Neural progenitor cell (in vitro differentiated cells): ENCODE measurements at regions not wholly inside any gene's neighbourhood (a gene's known extent, or its start where the extent isn't known, plus 50 kb on each side); places are given as distances from the start of the nearest gene placed in this dataset.

ENCODE experiments used
- DNase-seq: peaks from one replicate; pipeline ENCODE4 v3.0.0-alpha.2; 2016; ENCODE audit warnings: low spot score
- H2AFZ ChIP-seq: fragments of 200-600 bp; sonication (generic); replicated peaks from 2 replicates; pipeline ENCODE4 v1.6.1; 2016; ENCODE audit warnings: antibody characterized with exemption
- H3F3A ChIP-seq: fragments of 200-600 bp; sonication (generic); 2 replicates; pipeline ENCODE4 v1.6.1; 2016; ENCODE audit warnings: antibody characterized with exemption, low read depth
- H3K27ac ChIP-seq: fragments of 200-600 bp; sonication (generic); 2 replicates; pipeline ENCODE4 v1.5.1; 2016; ENCODE audit warnings: mild to moderate bottlenecking
- H3K27me3 ChIP-seq: fragments of 200-600 bp; sonication (generic); 2 replicates; pipeline ENCODE4 v1.6.1; 2016; ENCODE audit warnings: mild to moderate bottlenecking, moderate library complexity
- H3K36me3 ChIP-seq: fragments of 200-600 bp; sonication (generic); 2 replicates; pipeline ENCODE4 v1.5.1; 2016
- H3K4me1 ChIP-seq: fragments of 200-600 bp; sonication (generic); 2 replicates; pipeline ENCODE4 v1.6.1; 2016; ENCODE audit warnings: mixed run types
- H3K4me2 ChIP-seq: fragments of 200-600 bp; sonication (generic); 2 replicates; pipeline ENCODE4 v1.6.1; 2016
- H3K4me3 ChIP-seq: fragments of 200-600 bp; sonication (generic); 2 replicates; pipeline ENCODE4 v1.5.1; 2016
- H3K79me2 ChIP-seq: fragments of 200-600 bp; sonication (generic); 2 replicates; pipeline ENCODE4 v1.6.1; 2016; ENCODE audit warnings: low read depth
- H3K9ac ChIP-seq: fragments of 200-600 bp; sonication (generic); 2 replicates; pipeline ENCODE4 v1.6.1; 2016
- H3K9me3 ChIP-seq: fragments of 200-600 bp; sonication (generic); 2 replicates; pipeline ENCODE4 v1.5.1; 2016; ENCODE audit warnings: low read depth
- H4K20me1 ChIP-seq: fragments of 200-600 bp; sonication (generic); 2 replicates; pipeline ENCODE4 v1.6.1; 2016; ENCODE audit warnings: low read depth
- H3K27ac Mint-ChIP-seq: 3 replicates; pipeline ENCODE4 v1.8.0; 2021; ENCODE audit warnings: mixed read lengths
- H3K27me3 Mint-ChIP-seq: 2 replicates; pipeline ENCODE4 v1.8.0; 2022; ENCODE audit warnings: low read depth, mild to moderate bottlenecking, inconsistent platforms, moderate library complexity, mixed read lengths; ENCODE audit not compliant: insufficient read depth
- H3K36me3 Mint-ChIP-seq: 3 replicates; pipeline ENCODE4 v1.8.0; 2021; ENCODE audit warnings: mixed read lengths
- H3K4me1 Mint-ChIP-seq: 3 replicates; pipeline ENCODE4 v1.8.0; 2021; ENCODE audit warnings: mixed read lengths
- H3K4me3 Mint-ChIP-seq: 3 replicates; pipeline ENCODE4 v1.8.0; 2021; ENCODE audit warnings: mild to moderate bottlenecking, moderate library complexity, mixed read lengths
- H3K9me3 Mint-ChIP-seq: 3 replicates; pipeline ENCODE4 v1.8.0; 2020; ENCODE audit warnings: mixed read lengths
- CTCF ChIP-seq: fragments of 200-600 bp; sonication (generic); IDR thresholded peaks from 2 replicates; pipeline ENCODE4 v1.5.1; 2017; ENCODE audit warnings: antibody characterized with exemption, mild to moderate bottlenecking
- EZH2 ChIP-seq: fragments of 200-600 bp; sonication (generic); IDR thresholded peaks from 2 replicates; pipeline ENCODE4 v1.6.1; 2017; ENCODE audit warnings: antibody characterized with exemption, mild to moderate bottlenecking, moderate library complexity
- EZH2phosphoT487 ChIP-seq: fragments of 200-600 bp; sonication (generic); IDR thresholded peaks from 2 replicates; pipeline ENCODE4 v1.6.1; 2017; ENCODE audit warnings: antibody characterized with exemption

- Histone ChIP-seq H2AFZ (no peak overlapping the region), H3K36me3 (no peaks in the 10 kb centered on the region), H4K20me1 (no peaks in the 10 kb centered on the region), H3K4me2 (no peak overlapping the region), H3K4me1 (no peaks in the 10 kb centered on the region), H3K4me3 (no peak overlapping the region), H3K79me2 (no peaks in the 10 kb centered on the region), H3K27ac (no peak overlapping the region), H3K9ac (no peak overlapping the region), H3K9me3 (no peaks in the 10 kb centered on the region), H3K27me3 (no peaks in the 10 kb centered on the region), H3F3A (no peaks in the 10 kb centered on the region)
- H3K4me1 Mint-ChIP-seq, result peaks cover 10% of the 10 kb centered on the region
- no peaks in the 10 kb centered on the region for H3K36me3 Mint-ChIP-seq
- no peaks in the 10 kb centered on the region for H3K9me3 Mint-ChIP-seq
- TF ChIP-seq EZH2phosphoT487 (no peak), CTCF (no peak), EZH2 (no peak)
- no peak overlapping the region for H3K4me3 Mint-ChIP-seq
- no peak for DNase-seq
- H3K27me3 Mint-ChIP-seq, result peaks cover 3% of the 10 kb centered on the region
- no peak overlapping the region for H3K27ac Mint-ChIP-seq
These were observed 289.8 kb upstream of the UBE2E3 start for GRCh38 chr2:180690611-180691010.

GRCh38 chr2:180682871-180683270 lies 297.5 kb upstream of the UBE2E3 start:
- H3K36me3 ChIP-seq, result no peaks in the 10 kb centered on the region
- no peak overlapping the region for H3K27ac ChIP-seq
- no peak for DNase-seq
- no peaks in the 10 kb centered on the region for H3K27me3 ChIP-seq
- Mint-ChIP-seq H3K9me3 (peaks cover 4% of the 10 kb centered on the region), H3K4me1 (peaks cover 13% of the 10 kb centered on the region), H3K27ac (no peak overlapping the region), H3K4me3 (no peak overlapping the region), H3K36me3 (no peaks in the 10 kb centered on the region), H3K27me3 (peaks cover 3% of the 10 kb centered on the region)
- no peaks in the 10 kb centered on the region for H3F3A ChIP-seq
- no peaks in the 10 kb centered on the region for H4K20me1 ChIP-seq
- TF ChIP-seq CTCF (no peak), EZH2 (no peak), EZH2phosphoT487 (no peak)
- H3K4me3 ChIP-seq, result no peak overlapping the region
- H3K4me1 ChIP-seq, result no peaks in the 10 kb centered on the region
- no peak overlapping the region for H2AFZ ChIP-seq
- H3K9me3 ChIP-seq, result no peaks in the 10 kb centered on the region
- H3K4me2 ChIP-seq, result no peak overlapping the region
- no peaks in the 10 kb centered on the region for H3K79me2 ChIP-seq
- no peak overlapping the region for H3K9ac ChIP-seq

GRCh38 chr2:180679693-180680092 lies 300.7 kb upstream of the UBE2E3 start:
- peak overlapping the region; percentile 20 for H2AFZ ChIP-seq
- Mint-ChIP-seq H3K27ac (no peak overlapping the region), H3K36me3 (no peaks in the 10 kb centered on the region), H3K4me1 (peaks cover 12% of the 10 kb centered on the region), H3K9me3 (peaks cover 4% of the 10 kb centered on the region), H3K27me3 (no peaks in the 10 kb centered on the region), H3K4me3 (no peak overlapping the region)
- H4K20me1 ChIP-seq, result no peaks in the 10 kb centered on the region
- no peaks in the 10 kb centered on the region for H3K36me3 ChIP-seq
- no peak overlapping the region for H3K27ac ChIP-seq
- H3K4me3 ChIP-seq, result no peak overlapping the region
- H3K9me3 ChIP-seq, result no peaks in the 10 kb centered on the region
- no peak overlapping the region for H3K4me2 ChIP-seq
- no peak overlapping the region for H3K9ac ChIP-seq
- no peaks in the 10 kb centered on the region for H3K27me3 ChIP-seq
- no peaks in the 10 kb centered on the region for H3F3A ChIP-seq
- peak; percentile 31 for DNase-seq
- H3K79me2 ChIP-seq, result no peaks in the 10 kb centered on the region
- H3K4me1 ChIP-seq, result peaks cover under 1% of the 10 kb centered on the region
- no peak for TF ChIP-seq CTCF
- TF ChIP-seq EZH2, result no peak
- TF ChIP-seq EZH2phosphoT487, result no peak

- no peak overlapping the region for H3K4me2 ChIP-seq
- no peak overlapping the region for H3K9ac ChIP-seq
- H3F3A ChIP-seq, result no peaks in the 10 kb centered on the region
- no peaks in the 10 kb centered on the region for H3K36me3 Mint-ChIP-seq
- no peaks in the 10 kb centered on the region for H4K20me1 ChIP-seq
- no peak overlapping the region for H3K27ac ChIP-seq
- no peak for DNase-seq
- no peaks in the 10 kb centered on the region for H3K79me2 ChIP-seq
- H3K4me1 ChIP-seq, result peaks cover 6% of the 10 kb centered on the region
- TF ChIP-seq EZH2, result no peak
- TF ChIP-seq CTCF, result no peak
- no peak for TF ChIP-seq EZH2phosphoT487
- no peak overlapping the region for H3K4me3 ChIP-seq
- H3K36me3 ChIP-seq, result no peaks in the 10 kb centered on the region
- H2AFZ ChIP-seq, result no peak overlapping the region
- H3K27me3 ChIP-seq, result no peaks in the 10 kb centered on the region
- no peak overlapping the region for H3K27ac Mint-ChIP-seq
- peaks cover 12% of the 10 kb centered on the region for H3K4me1 Mint-ChIP-seq
- H3K4me3 Mint-ChIP-seq, result no peak overlapping the region
- no peaks in the 10 kb centered on the region for H3K27me3 Mint-ChIP-seq
- H3K9me3 ChIP-seq, result no peaks in the 10 kb centered on the region
- peaks cover 4% of the 10 kb centered on the region for H3K9me3 Mint-ChIP-seq
These were observed 301.8 kb upstream of the UBE2E3 start for GRCh38 chr2:180678625-180678972.
